Fibroblast of peridontal ligament (primary cell): ENCODE measurements at regions not wholly inside any gene's neighbourhood (a gene's known extent, or its start where the extent isn't known, plus 50 kb on each side); places are given as distances from the start of the nearest gene placed in this dataset.

Experiments
- DNase-seq: peaks from one replicate; pipeline ENCODE4 v3.0.0-alpha.2; 2010; ENCODE audit errors: extremely low read depth

DNA sequence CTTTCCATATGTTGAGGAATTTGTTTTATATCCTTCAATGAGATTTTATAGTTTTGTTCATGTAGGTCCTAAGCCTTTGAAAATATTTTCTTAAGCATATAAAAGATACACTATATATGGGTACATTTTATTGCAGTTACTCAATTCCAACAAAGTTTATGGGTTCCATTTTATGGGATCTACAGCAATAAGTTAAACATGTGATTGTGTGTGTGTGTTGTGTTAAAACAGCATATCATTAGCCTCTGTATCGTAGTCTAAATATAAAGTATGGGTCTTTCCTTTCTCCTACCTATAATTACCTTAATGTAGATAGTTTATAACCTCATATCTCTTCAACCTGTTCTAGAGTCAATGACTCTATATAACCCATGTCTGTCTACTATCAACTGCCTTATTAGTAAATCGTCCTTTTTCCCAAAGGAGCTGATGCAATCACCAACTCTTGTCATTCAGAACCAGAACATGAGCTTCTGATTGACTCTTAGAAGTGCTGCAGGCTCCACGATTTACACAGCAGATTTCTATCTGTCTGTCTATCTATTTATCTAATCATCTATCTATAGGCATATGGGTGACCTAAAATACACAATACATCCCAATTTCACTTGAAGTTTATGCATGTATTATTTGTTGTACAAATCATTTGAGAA lies 512.6 kb upstream of the CBLB start:
- no peak for DNase-seq

DNA sequence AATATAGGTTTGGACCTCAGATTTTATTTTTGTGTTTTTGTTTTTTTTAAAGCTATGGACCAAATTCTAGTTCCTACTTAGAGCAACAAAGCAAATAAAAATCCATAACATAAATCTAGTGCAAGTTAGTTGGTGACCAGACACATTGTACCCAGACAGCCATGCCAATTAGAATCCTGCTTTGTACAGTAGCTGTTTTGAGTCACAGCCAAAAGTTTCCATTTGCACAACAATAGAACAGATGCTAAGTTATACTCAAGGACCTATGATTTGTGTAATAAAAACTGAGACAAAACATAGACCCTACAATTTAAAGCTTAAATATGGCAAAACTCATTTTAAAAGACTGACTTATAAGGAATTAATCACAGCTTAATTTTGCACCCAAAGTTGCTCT lies 513.1 kb upstream of the CBLB start:
- no peak for DNase-seq

GRCh38 chr3:106386050-106386449 lies 517.2 kb upstream of the CBLB start:
- DNase-seq: no peak

- peak; percentile 70 for DNase-seq
Observed at GRCh38 chr3:106392915-106393314, 524.1 kb upstream of the CBLB start.

- no peak for DNase-seq
Observed at GRCh38 chr3:106397006-106397405, 528.2 kb upstream of the CBLB start.

DNA sequence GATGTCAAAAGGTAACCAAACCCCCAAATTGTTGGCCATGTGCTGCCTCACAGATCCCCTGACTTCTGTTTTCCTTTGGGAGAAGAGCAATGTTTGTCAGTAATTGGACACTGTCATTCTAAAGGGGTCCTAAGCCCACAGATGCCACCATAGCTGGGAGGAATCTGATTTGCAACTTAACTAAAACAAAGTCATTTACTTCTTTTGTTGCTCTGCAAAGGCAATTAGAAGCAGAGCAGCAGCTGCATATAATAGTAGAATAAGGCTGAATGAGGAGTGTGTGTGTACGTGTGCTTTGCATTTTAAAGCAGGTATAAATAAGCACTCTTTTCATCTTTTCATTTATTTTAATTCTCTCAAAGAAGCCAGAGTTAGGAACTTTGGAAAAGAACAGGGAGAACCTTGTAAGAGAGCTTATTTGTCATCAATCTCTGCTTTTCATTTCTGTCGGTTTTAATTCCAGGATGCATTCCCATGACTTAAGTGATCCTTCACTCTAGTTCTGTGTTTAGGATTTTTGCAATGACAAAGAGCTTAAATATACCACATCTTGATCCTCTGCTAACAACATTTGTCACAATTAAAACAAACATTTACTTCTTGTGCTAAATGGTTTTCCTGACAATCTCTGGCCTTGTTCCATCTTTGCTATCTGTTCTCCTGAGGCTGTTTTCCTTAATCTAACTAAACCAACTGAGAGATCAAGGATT lies 530.2 kb upstream of the CBLB start:
- peak; percentile 36 for DNase-seq

GRCh38 chr3:106399761-106400160 lies 530.9 kb upstream of the CBLB start:
- DNase-seq: no peak

- DNase-seq: peak; percentile 29
Observed at GRCh38 chr3:106401666-106402490, 533.1 kb upstream of the CBLB start.

GRCh38 chr3:106403371-106404145 lies 534.7 kb upstream of the CBLB start:
- DNase-seq: no peak

GRCh38 chr3:106413683-106414082 lies 544.9 kb upstream of the CBLB start:
- no peak for DNase-seq

GRCh38 chr3:106420628-106421027 lies 551.8 kb upstream of the CBLB start:
- DNase-seq: no peak

DNA sequence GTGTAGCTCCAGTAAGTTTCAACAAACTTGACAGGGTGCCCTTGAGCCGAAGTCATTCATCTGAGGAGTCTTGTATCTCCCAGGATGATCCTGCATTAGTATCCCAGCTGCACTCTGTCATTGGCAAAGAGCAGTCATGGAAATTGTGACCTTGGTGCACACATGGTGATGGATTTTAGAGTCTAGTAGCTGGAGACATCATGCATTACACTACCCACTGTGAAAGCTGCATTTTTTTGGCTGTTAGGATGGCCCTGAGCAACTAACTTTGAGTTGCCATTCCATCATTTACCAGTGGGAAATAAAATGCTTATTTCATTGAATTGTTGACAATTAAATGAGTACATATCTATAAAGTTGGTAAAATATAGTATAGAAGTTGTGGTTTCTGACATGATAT lies 552.6 kb upstream of the CBLB start:
- no peak for DNase-seq

GRCh38 chr3:106421909-106422308 lies 553.1 kb upstream of the CBLB start:
- peak; percentile 68 for DNase-seq

DNA sequence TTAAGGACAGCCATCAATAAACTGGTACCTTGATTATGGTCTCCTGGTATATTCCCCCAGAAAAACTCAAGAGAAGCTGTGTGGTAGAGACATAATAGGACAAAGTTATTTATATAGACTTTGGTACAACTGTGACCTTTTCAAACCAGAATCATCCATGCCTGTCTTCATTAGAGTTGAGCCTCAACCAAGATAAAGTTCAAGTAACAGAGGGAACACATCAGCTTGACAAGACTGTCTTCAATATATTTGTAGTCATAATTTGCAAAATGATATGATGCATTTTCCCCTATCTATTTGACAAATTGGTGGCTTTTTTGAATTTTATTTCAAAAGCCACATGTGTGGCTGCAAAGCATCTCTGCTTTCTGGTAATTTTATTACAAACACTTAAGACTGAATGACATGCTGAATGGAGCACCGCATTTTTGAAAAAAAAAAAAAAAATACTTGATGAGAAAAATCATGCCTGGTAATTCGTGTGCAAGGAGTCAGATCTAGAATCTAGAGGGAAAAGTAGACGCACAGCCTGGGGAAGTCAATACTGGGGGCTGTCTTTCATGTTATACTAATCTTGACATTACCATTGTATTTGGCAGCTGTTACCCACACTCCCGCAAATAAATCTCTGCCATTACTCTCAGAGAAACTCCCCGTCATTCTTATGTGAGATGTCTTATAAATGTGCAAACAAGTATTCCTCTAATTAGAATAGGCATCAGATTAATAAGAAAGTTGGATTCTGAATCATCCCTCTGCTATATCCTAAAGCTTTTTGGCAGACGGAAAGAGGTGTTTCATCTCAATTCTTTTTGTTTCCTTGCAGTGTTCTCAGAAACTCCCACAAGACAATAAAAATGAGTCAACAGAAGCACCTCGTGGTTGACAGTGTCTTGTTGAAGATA lies 554.8 kb upstream of the CBLB start:
- no peak for DNase-seq

GRCh38 chr3:106425026-106425425 lies 556.2 kb upstream of the CBLB start:
- peak; percentile 97 for DNase-seq

DNA sequence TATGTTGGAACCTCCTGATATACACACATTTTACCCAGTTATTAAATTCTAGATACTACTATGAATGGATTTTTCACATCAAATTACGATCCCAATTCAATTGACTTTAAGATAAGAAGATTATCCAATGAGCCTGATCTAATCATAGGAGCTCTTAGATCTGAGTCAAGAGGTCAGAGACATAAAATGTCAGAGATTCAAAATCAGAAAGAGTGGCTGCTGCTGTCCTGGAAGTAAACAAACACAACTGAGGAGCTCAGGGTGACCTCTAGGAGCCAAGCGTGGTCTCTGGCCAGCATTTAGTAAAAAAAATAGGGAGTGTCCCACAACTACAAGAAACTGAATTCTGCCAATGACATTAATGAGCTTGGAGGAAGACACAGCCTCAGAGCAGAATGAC lies 557.1 kb upstream of the CBLB start:
- no peak for DNase-seq

DNA sequence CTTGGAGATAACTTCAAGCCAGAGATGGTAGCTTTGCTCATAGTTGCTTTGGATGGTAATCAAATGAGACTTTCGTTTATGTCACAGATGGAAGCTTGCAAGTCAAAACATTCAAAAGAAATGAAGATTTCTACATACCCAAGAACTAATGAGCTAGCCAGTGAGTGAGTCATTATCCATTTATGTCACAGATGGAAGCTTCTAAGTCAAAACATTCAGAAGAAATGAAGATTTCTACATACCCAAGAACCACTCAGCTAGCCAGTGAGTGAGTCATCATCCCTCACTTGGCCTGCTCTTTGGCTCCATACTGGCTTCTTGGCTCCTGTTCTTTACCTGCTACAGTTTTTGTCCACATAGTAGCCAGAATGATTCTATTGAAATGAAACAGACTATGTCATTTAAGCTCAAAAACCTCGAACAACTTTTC lies 559.8 kb upstream of the CBLB start:
- peak; percentile 100 for DNase-seq

DNA sequence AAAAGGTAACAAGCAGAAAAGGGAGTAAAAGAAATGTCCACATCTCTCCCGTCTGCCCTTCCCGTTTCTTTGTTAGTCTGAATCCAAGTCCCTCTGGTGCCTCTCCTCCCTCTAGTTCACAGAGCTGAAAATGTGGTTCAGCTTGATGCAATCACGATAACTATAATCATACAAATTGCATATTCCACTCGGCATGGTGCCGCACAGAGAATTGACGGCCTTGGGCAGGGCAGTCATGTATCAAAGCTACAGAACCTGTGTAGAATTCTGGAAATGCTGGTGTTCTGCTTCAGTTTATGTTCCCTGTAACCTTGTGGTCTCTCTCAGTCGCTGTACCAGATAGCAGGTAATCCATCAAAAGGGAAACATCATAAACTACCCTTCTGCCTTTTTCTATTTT lies 562.9 kb upstream of the CBLB start:
- DNase-seq: peak; percentile 89

- DNase-seq: no peak
Observed at GRCh38 chr3:106435899-106436453, 567.2 kb upstream of the CBLB start.

DNA sequence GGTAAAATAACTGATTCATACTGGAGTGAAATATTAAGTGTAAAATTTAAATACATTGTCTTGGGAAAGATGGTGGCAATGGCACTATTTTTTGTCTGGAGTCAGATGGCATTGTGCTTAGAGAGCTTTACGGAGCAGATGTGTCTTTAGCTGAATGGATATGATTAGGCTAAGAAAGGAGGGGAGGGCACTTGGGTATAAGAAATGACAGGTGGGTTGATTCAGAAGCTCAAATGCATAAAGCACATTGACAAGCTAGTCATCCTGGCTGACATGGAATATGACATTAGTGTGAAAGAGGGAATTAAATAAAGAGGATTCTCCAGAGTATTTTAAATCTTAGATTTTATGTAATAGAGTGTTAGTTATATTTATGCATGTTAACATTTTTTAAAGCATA lies 570.1 kb upstream of the CBLB start:
- DNase-seq: no peak

- no peak for DNase-seq
Observed at GRCh38 chr3:106440672-106441071, 571.9 kb upstream of the CBLB start.
